ENCODE measurements at regions not wholly inside any gene's neighbourhood (a gene's known extent, or its start where the extent isn't known, plus 50 kb on each side); places are given as distances from the start of the nearest gene placed in this dataset.

GRCh38 chr18:8944871-8945245, 157.6 kb upstream of the NDUFV2 start:
- TF ChIP-seq EP300 (IDR thresholded peaks at IDR 0.05; ENCODE audit: borderline replicate concordance in 1 of 2, low read depth in 2 of 2, low read length in 2 of 2) (no peak), CTCF (IDR thresholded peaks at IDR 0.05; ENCODE audit: control extremely low read depth in 1 of 3, insufficient read depth in 1 of 3, low read depth in 1 of 3, low read length in 3 of 3) (no peak), TAF1 (IDR thresholded peaks at IDR 0.05; ENCODE audit: low read depth, low read length) (no peak), ATF2 (IDR thresholded peaks at IDR 0.05; ENCODE audit: low read length) (no peak), CHD2 (IDR thresholded peaks at IDR 0.05; ENCODE audit: low read length) (no peak), CEBPB (IDR thresholded peaks at IDR 0.05; ENCODE audit: low read depth, low read length) (no peak), TEAD4 (IDR thresholded peaks at IDR 0.05; ENCODE audit: low read depth, low read length) (no peak), GTF2F1 (IDR thresholded peaks at IDR 0.05; ENCODE audit: borderline replicate concordance, low read depth, low read length) (no peak), RFX5 (IDR thresholded peaks at IDR 0.05; ENCODE audit: borderline replicate concordance, low read depth, low read length) (no peak)

All from H1 (cell line).